ENCODE measurements at regions not wholly inside any gene's neighbourhood (a gene's known extent, or its start where the extent isn't known, plus 50 kb on each side); places are given as distances from the start of the nearest gene placed in this dataset.

DNA sequence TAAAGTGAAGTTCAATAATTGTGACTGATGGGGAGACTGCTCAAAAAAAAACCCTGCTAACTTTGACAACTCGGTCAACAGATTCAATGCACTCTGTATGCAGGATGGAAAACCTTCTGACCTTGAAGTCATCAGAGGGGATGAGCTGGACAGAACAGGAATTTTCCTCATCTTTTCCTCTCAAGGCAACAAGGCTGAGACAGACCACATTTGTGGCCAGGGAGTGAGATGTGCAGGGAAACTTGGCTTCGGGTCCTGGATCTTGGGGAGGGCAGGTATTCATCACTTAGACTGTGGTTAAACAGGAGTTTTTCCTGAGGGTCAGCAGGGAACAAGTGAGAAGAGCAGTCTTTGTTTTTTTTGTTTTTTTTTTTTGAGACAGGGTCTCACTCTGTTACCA lies 100.6 kb downstream of the BAMBI start:
- no peak for ATAC-seq
- Histone ChIP-seq H3K27ac (ENCODE audit: low read depth) (no peak overlapping the region), H3K4me3 (no peak overlapping the region), H2AFZ (peak overlapping the region; percentile 23; the same call in 1 of the 2 replicates), H3K4me1 (ENCODE audit: insufficient read depth) (no peaks in the 10 kb centered on the region), H3K27me3 (ENCODE audit: insufficient read depth) (no peaks in the 10 kb centered on the region), H3F3A (replicated peaks; ENCODE audit: low read depth) (no peaks in the 10 kb centered on the region), H4K20me1 (replicated peaks; ENCODE audit: insufficient read depth) (no peaks in the 10 kb centered on the region), H3K4me2 (no peak overlapping the region), H3K36me3 (ENCODE audit: insufficient read depth) (no peaks in the 10 kb centered on the region), H3K9me2 (ENCODE audit: insufficient read depth) (no peaks in the 10 kb centered on the region), H3K79me2 (replicated peaks; ENCODE audit: insufficient read depth) (no peaks in the 10 kb centered on the region)
- Mint-ChIP-seq H3K36me3 (ENCODE audit: low read depth) (no peaks in the 10 kb centered on the region), H3K27me3 (ENCODE audit: insufficient read depth, low read depth, poor library complexity) (no peaks in the 10 kb centered on the region), H3K27ac (no peak overlapping the region), H3K9me3 (peaks cover 1% of the 10 kb centered on the region; the same call in 1 of the 3 replicates), H3K4me1 (no peaks in the 10 kb centered on the region), H3K4me3 (no peak overlapping the region)
- TF ChIP-seq JUNB (IDR thresholded peaks at IDR 0.05; ENCODE audit: unreplicated experiment) = no peak
- DNase-seq (ENCODE audit: low spot score) = no peak

DNA sequence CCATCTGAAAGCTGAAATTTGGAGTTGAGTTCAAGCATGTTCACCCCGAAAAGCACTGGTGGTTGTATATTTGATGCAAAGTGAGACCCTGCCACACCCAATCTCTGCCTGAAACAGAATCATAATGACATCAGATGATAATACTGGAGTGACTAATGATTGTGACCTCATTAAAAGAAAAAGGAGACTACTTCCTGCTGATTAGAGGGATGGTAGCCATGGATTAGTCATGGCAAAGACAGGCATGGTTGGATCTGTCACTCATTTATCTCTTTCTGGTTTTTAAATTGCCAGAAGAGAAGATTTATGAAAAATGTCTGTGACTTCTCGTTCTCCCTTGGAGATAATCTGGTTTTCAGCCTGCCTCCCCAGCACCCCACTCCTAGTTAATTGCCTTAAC lies 101.2 kb downstream of the BAMBI start:
- H3K9me3 Mint-ChIP-seq = no peaks in the 10 kb centered on the region
- no peaks in the 10 kb centered on the region for H3K9me2 ChIP-seq (ENCODE audit: insufficient read depth)
- H3K4me3 Mint-ChIP-seq = no peak overlapping the region
- no peak overlapping the region for H3K4me2 ChIP-seq
- no peaks in the 10 kb centered on the region for H4K20me1 ChIP-seq (replicated peaks; ENCODE audit: insufficient read depth)
- no peak overlapping the region for H3K4me3 ChIP-seq
- H3K27ac Mint-ChIP-seq = no peak overlapping the region
- H2AFZ ChIP-seq = no peak overlapping the region
- H3K36me3 ChIP-seq (ENCODE audit: insufficient read depth) = no peaks in the 10 kb centered on the region
- no peaks in the 10 kb centered on the region for H3K27me3 ChIP-seq (ENCODE audit: insufficient read depth)
- ATAC-seq = no peak
- no peak overlapping the region for H3K27ac ChIP-seq (ENCODE audit: low read depth)
- H3F3A ChIP-seq (replicated peaks; ENCODE audit: low read depth) = no peaks in the 10 kb centered on the region
- no peaks in the 10 kb centered on the region for H3K4me1 ChIP-seq (ENCODE audit: insufficient read depth)
- DNase-seq (ENCODE audit: low spot score) = no peak
- no peaks in the 10 kb centered on the region for H3K79me2 ChIP-seq (replicated peaks; ENCODE audit: insufficient read depth)
- TF ChIP-seq, protein P1, sequence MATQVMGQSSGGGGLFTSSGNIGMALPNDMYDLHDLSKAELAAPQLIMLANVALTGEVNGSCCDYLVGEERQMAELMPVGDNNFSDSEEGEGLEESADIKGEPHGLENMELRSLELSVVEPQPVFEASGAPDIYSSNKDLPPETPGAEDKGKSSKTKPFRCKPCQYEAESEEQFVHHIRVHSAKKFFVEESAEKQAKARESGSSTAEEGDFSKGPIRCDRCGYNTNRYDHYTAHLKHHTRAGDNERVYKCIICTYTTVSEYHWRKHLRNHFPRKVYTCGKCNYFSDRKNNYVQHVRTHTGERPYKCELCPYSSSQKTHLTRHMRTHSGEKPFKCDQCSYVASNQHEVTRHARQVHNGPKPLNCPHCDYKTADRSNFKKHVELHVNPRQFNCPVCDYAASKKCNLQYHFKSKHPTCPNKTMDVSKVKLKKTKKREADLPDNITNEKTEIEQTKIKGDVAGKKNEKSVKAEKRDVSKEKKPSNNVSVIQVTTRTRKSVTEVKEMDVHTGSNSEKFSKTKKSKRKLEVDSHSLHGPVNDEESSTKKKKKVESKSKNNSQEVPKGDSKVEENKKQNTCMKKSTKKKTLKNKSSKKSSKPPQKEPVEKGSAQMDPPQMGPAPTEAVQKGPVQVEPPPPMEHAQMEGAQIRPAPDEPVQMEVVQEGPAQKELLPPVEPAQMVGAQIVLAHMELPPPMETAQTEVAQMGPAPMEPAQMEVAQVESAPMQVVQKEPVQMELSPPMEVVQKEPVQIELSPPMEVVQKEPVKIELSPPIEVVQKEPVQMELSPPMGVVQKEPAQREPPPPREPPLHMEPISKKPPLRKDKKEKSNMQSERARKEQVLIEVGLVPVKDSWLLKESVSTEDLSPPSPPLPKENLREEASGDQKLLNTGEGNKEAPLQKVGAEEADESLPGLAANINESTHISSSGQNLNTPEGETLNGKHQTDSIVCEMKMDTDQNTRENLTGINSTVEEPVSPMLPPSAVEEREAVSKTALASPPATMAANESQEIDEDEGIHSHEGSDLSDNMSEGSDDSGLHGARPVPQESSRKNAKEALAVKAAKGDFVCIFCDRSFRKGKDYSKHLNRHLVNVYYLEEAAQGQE (IDR thresholded peaks at IDR 0.05; ENCODE audit: unreplicated experiment) = no peak
- no peaks in the 10 kb centered on the region for H3K27me3 Mint-ChIP-seq (ENCODE audit: insufficient read depth, low read depth, poor library complexity)
- H3K4me1 Mint-ChIP-seq = peaks cover 3% of the 10 kb centered on the region; the same call in 2 of the 3 replicates
- H3K36me3 Mint-ChIP-seq (ENCODE audit: low read depth) = no peaks in the 10 kb centered on the region

DNA sequence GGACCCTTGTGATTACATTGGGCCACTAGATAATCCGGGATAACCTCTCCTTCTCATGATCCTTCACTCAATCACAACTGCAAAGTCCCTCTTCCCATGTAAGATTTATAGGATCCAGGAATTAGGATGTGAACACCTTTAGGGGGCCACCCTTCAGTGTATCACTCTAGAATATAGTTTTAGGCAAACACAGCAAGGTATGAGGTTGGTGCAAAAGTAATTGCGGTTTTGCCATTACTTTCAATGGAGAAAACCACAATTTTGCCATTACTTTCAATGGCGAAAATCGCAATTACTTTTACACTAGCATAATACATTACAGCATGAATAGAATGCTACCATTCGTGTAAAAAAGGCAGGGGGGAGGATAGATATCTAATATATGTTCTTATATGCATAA lies 104.0 kb downstream of the BAMBI start:
- H3K36me3 Mint-ChIP-seq (ENCODE audit: low read depth) = no peaks in the 10 kb centered on the region
- H3K27me3 Mint-ChIP-seq (ENCODE audit: insufficient read depth, low read depth, poor library complexity) = peaks cover 6% of the 10 kb centered on the region
- no peaks in the 10 kb centered on the region for H3K36me3 ChIP-seq (ENCODE audit: insufficient read depth)
- no peak overlapping the region for H3K27ac Mint-ChIP-seq
- TF ChIP-seq JUNB (IDR thresholded peaks at IDR 0.05; ENCODE audit: unreplicated experiment) = no peak
- TF ChIP-seq ETS1 (IDR thresholded peaks at IDR 0.05) = no peak
- no peak for TF ChIP-seq ZNF114 (CRISPR knock-in tag; IDR thresholded peaks at IDR 0.05)
- TF ChIP-seq STAT1 (IDR thresholded peaks at IDR 0.05; ENCODE audit: unreplicated experiment) = no peak
- peaks cover 5% of the 10 kb centered on the region; the same call in 1 of the 2 replicates for H3K4me1 ChIP-seq (ENCODE audit: insufficient read depth)
- H3K4me2 ChIP-seq = no peak overlapping the region
- H3K27ac ChIP-seq (ENCODE audit: low read depth) = no peak overlapping the region
- H3K4me3 ChIP-seq = no peak overlapping the region
- ATAC-seq = no peak
- no peaks in the 10 kb centered on the region for H4K20me1 ChIP-seq (replicated peaks; ENCODE audit: insufficient read depth)
- DNase-seq (ENCODE audit: low spot score) = no peak
- H3K4me1 Mint-ChIP-seq = peaks cover 15% of the 10 kb centered on the region; the same call in 2 of the 3 replicates
- H3K9me3 Mint-ChIP-seq = no peaks in the 10 kb centered on the region
- no peaks in the 10 kb centered on the region for H3K79me2 ChIP-seq (replicated peaks; ENCODE audit: insufficient read depth)
- H3K27me3 ChIP-seq (ENCODE audit: insufficient read depth) = no peaks in the 10 kb centered on the region
- no peaks in the 10 kb centered on the region for H3K9me2 ChIP-seq (ENCODE audit: insufficient read depth)
- no peak overlapping the region for H2AFZ ChIP-seq
- no peak overlapping the region for H3K4me3 Mint-ChIP-seq
- H3F3A ChIP-seq (replicated peaks; ENCODE audit: low read depth) = no peaks in the 10 kb centered on the region

Data from GM23338 (cell line).